Fibroblast of lung (primary cell): ENCODE measurements at regions not wholly inside any gene's neighbourhood (a gene's known extent, or its start where the extent isn't known, plus 50 kb on each side); places are given as distances from the start of the nearest gene placed in this dataset.

ENCODE experiments used
- EZH2 ChIP-seq: IDR thresholded peaks from 2 replicates; pipeline ENCODE4 v1.5.1; 2012; ENCODE audit warnings: low read length, control low read depth, mild to moderate bottlenecking; ENCODE audit errors: missing control alignments
- TF ChIP-seq, protein P1 (sequence below), 2 donors: IDR thresholded peaks in 1 of 2; conservative IDR thresholded peaks in 1 of 2; 1 replicate in 1 of 2; 2 replicates in 1 of 2; pipeline ENCODE4 v1.5.1; 2011 to 2012; ENCODE audit warnings: low read length in 2 of 2, control low read depth in 1 of 2, inconsistent platforms in 1 of 2, low read depth in 1 of 2, mild to moderate bottlenecking in 1 of 2

DNA sequence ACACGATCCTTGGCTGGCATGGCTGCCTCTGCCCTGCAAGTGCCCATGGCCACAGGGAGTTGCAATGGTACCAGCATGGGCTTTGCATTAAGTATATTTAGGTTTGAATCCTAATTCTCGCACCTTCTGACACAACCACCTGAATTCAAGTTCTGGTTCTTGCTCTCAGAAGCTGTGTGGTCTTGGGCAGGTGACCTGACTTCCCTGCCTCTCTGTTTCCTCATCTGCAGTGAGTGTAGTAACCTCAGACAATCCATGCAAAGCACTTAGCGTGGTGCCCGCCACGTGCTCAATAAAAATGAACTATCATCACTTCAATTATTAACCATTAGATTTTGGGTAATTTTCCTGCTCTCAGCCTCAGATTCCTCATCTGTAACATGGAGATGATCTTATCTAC, 378.8 kb upstream of the ARID1B start:
- TF ChIP-seq EZH2 = no peak
- TF ChIP-seq, protein P1, sequence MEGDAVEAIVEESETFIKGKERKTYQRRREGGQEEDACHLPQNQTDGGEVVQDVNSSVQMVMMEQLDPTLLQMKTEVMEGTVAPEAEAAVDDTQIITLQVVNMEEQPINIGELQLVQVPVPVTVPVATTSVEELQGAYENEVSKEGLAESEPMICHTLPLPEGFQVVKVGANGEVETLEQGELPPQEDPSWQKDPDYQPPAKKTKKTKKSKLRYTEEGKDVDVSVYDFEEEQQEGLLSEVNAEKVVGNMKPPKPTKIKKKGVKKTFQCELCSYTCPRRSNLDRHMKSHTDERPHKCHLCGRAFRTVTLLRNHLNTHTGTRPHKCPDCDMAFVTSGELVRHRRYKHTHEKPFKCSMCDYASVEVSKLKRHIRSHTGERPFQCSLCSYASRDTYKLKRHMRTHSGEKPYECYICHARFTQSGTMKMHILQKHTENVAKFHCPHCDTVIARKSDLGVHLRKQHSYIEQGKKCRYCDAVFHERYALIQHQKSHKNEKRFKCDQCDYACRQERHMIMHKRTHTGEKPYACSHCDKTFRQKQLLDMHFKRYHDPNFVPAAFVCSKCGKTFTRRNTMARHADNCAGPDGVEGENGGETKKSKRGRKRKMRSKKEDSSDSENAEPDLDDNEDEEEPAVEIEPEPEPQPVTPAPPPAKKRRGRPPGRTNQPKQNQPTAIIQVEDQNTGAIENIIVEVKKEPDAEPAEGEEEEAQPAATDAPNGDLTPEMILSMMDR (conservative IDR thresholded peaks at IDR 0.05 in 1 of 2, IDR thresholded peaks at IDR 0.05 in 1 of 2; ENCODE audit: low read depth in 1 of 2, low read length in 2 of 2) = no peak
